B cell (primary cell): ENCODE measurements at regions not wholly inside any gene's neighbourhood (a gene's known extent, or its start where the extent isn't known, plus 50 kb on each side); places are given as distances from the start of the nearest gene placed in this dataset.

ENCODE experiments used
- ATAC-seq: fragments of 200-7000 bp; cut with Tn5 transposase; one replicate; pipeline ENCODE4 v1.10.0; 2021; ENCODE audit warnings: low read depth, mild to moderate bottlenecking, moderate number of reproducible peaks, moderate library complexity
- CTCF ChIA-PET: fragments of 350-600 bp; sonication (Branson Sonifier 250); formaldehyde crosslinking; loops from one replicate; lab custom pipeline; 2021; ENCODE audit warnings: antibody characterized with exemption, inconsistent platforms; lab: Charles Lee
- POLR2A ChIA-PET: fragments of 350-600 bp; sonication (Branson Sonifier 250); formaldehyde crosslinking; loops from one replicate; lab custom pipeline; 2021; ENCODE audit warnings: antibody characterized with exemption; lab: Charles Lee
- DNase-seq: peaks from one replicate; pipeline ENCODE4 v3.0.0; 2013
- H2AFZ ChIP-seq: 2 replicates; pipeline ENCODE4 v1.6.1; 2012; ENCODE audit warnings: mild to moderate bottlenecking, low read depth, low read length; ENCODE audit not compliant: insufficient read depth, poor library complexity, severe bottlenecking
- H3K27ac ChIP-seq, 2 donors: 1 replicate in 1 of 2; 2 replicates in 1 of 2; pipeline ENCODE4 v1.5.1; 2012 to 2013; ENCODE audit warnings: low read length in 2 of 2, mild to moderate bottlenecking in 2 of 2, moderate library complexity in 1 of 2
- H3K27me3 ChIP-seq, 4 experiments: fragments of 200-600 bp in 1 of 4; sonication (generic) in 1 of 4; replicated peaks in 1 of 4; 1 replicate in 2 of 4; 2 replicates in 2 of 4; pipeline versions ENCODE4 v1.6.1 to v1.7.0; 2013 to 2016; ENCODE audit warnings: low read length in 3 of 4, mild to moderate bottlenecking in 2 of 4, mixed read lengths in 1 of 4, moderate library complexity in 1 of 4; ENCODE audit not compliant: insufficient read depth in 4 of 4, control insufficient read depth in 3 of 4; ENCODE audit errors: control extremely low read depth in 1 of 4
- H3K36me3 ChIP-seq, 2 experiments: replicated peaks in 1 of 2; 1 replicate in 1 of 2; 2 replicates in 1 of 2; pipeline versions ENCODE4 v1.6.1 to v1.7.1; 2013; ENCODE audit warnings: low read length in 1 of 2; ENCODE audit not compliant: insufficient read depth in 2 of 2, control insufficient read depth in 1 of 2; ENCODE audit errors: control extremely low read depth in 1 of 2, extremely low read depth in 1 of 2
- H3K4me1 ChIP-seq, 2 donors: fragments of 200-600 bp in 1 of 2; sonication (generic) in 1 of 2; 1 replicate in 1 of 2; 2 replicates in 1 of 2; pipeline versions ENCODE4 v1.5.1 to v1.6.1; 2013 to 2017; ENCODE audit warnings: low read length in 2 of 2; ENCODE audit not compliant: control insufficient read depth in 2 of 2, insufficient read depth in 2 of 2
- H3K4me2 ChIP-seq: replicated peaks from 2 replicates; pipeline ENCODE3; 2012; ENCODE audit warnings: mild to moderate bottlenecking, low read depth, low read length; ENCODE audit not compliant: poor library complexity, severe bottlenecking
- H3K4me3 ChIP-seq, 5 experiments: fragments of 200-600 bp in 1 of 5; sonication (generic) in 1 of 5; 1 replicate in 3 of 5; 2 replicates in 2 of 5; pipeline versions ENCODE4 v1.5.1 to v1.7.0; 2011 to 2016; ENCODE audit warnings: low read length in 4 of 5, mild to moderate bottlenecking in 4 of 5, low read depth in 2 of 5, control low read depth in 1 of 5, moderate library complexity in 1 of 5; ENCODE audit not compliant: insufficient read depth in 1 of 5; ENCODE audit errors: control extremely low read depth in 1 of 5, extremely low read depth in 1 of 5
- H3K79me2 ChIP-seq: fragments of 200-600 bp; sonication (generic); one replicate; pipeline ENCODE4 v1.6.0; 2016; ENCODE audit warnings: low read length; ENCODE audit not compliant: control insufficient read depth, insufficient read depth
- H3K9ac ChIP-seq: fragments of 200-600 bp; sonication (generic); 2 replicates; pipeline ENCODE4 v1.6.1; 2017; ENCODE audit warnings: mild to moderate bottlenecking, low read length, moderate library complexity
- H3K9me3 ChIP-seq, 3 donors: one replicate each; pipeline versions ENCODE4 v1.6.1 to v1.7.1; 2013; ENCODE audit warnings: low read length in 2 of 3; ENCODE audit not compliant: control insufficient read depth in 2 of 3, insufficient read depth in 1 of 3; ENCODE audit errors: control extremely low read depth in 1 of 3
- H4K20me1 ChIP-seq: 2 replicates; pipeline ENCODE4 v1.6.0; 2012; ENCODE audit warnings: mild to moderate bottlenecking, low read length; ENCODE audit not compliant: insufficient read depth, control insufficient read depth, poor library complexity, severe bottlenecking
- H3K27ac Mint-ChIP-seq: one replicate; pipeline ENCODE4 v1.8.0; 2021; ENCODE audit warnings: mixed read lengths
- H3K27me3 Mint-ChIP-seq: one replicate; pipeline ENCODE4 v1.8.0; 2021; ENCODE audit warnings: mixed read lengths
- H3K4me1 Mint-ChIP-seq: one replicate; pipeline ENCODE4 v1.8.0; 2021; ENCODE audit warnings: mixed read lengths
- H3K4me3 Mint-ChIP-seq: one replicate; pipeline ENCODE4 v1.8.0; 2021; ENCODE audit warnings: mixed read lengths
- H3K9me3 Mint-ChIP-seq: one replicate; pipeline ENCODE4 v1.8.0; 2022; ENCODE audit warnings: mixed read lengths; ENCODE audit not compliant: insufficient read depth
- EZH2 ChIP-seq: IDR thresholded peaks from 2 replicates; pipeline ENCODE4 v1.6.1; 2012; ENCODE audit warnings: borderline replicate concordance, low read depth, mild to moderate bottlenecking, moderate library complexity, low read length; ENCODE audit not compliant: insufficient read depth, poor library complexity, severe bottlenecking
- WGBS: methylation state at CpG from one replicate; pipeline ENCODE4 v1.1.5; 2013; ENCODE audit warnings: missing lambda C conversion rate; ENCODE audit not compliant: insufficient coverage; 5-methylcytosine and 5-hydroxymethylcytosine counted together
- intact Hi-C: fragments of 100-400 bp; cut with micrococcal nuclease; formaldehyde crosslinking; loops from one replicate; pipeline ENCODE4 v1.10.0; 2022
- TF ChIP-seq, protein P1 (sequence below): fragments of 200-600 bp; IDR thresholded peaks from one replicate; pipeline ENCODE4 v1.8.0; 2022; ENCODE audit warnings: antibody characterized with exemption, mild to moderate bottlenecking

GRCh38 chr21:19402870-19403269, 999.3 kb upstream of the TMPRSS15 start:
- ATAC-seq, result no peak
- H2AFZ ChIP-seq, result no peak overlapping the region
- POLR2A ChIA-PET, result no interaction called here

GRCh38 chr21:19405326-19405725, 1001.7 kb upstream of the TMPRSS15 start:
- Mint-ChIP-seq H3K4me3 (no peak overlapping the region), H3K27me3 (no peaks in the 10 kb centered on the region), H3K9me3 (no peaks in the 10 kb centered on the region), H3K27ac (no peak overlapping the region), H3K4me1 (no peaks in the 10 kb centered on the region)
- no peak for DNase-seq
- no peak overlapping the region for H3K4me2 ChIP-seq
- no peak overlapping the region for H3K9ac ChIP-seq
- no peak overlapping the region for H3K27ac ChIP-seq
- no CpG with 5 or more reads among the region's 2 CpGs for WGBS
- no peaks in the 10 kb centered on the region for H3K79me2 ChIP-seq
- TF ChIP-seq, protein P1, sequence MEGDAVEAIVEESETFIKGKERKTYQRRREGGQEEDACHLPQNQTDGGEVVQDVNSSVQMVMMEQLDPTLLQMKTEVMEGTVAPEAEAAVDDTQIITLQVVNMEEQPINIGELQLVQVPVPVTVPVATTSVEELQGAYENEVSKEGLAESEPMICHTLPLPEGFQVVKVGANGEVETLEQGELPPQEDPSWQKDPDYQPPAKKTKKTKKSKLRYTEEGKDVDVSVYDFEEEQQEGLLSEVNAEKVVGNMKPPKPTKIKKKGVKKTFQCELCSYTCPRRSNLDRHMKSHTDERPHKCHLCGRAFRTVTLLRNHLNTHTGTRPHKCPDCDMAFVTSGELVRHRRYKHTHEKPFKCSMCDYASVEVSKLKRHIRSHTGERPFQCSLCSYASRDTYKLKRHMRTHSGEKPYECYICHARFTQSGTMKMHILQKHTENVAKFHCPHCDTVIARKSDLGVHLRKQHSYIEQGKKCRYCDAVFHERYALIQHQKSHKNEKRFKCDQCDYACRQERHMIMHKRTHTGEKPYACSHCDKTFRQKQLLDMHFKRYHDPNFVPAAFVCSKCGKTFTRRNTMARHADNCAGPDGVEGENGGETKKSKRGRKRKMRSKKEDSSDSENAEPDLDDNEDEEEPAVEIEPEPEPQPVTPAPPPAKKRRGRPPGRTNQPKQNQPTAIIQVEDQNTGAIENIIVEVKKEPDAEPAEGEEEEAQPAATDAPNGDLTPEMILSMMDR, result no peak
- no peak for TF ChIP-seq EZH2
- no peaks in the 10 kb centered on the region for H3K36me3 ChIP-seq
- H3K4me1 ChIP-seq, result no peaks in the 10 kb centered on the region
- H4K20me1 ChIP-seq, result no peaks in the 10 kb centered on the region
- POLR2A ChIA-PET, result no interaction called here
- intact Hi-C loops, result no loop called here
- H2AFZ ChIP-seq, result no peak overlapping the region
- CTCF ChIA-PET, result no interaction called here
- H3K27me3 ChIP-seq, result no peaks in the 10 kb centered on the region
- no peak for ATAC-seq
- H3K9me3 ChIP-seq, result no peaks in the 10 kb centered on the region
- H3K4me3 ChIP-seq, result no peak overlapping the region

More at GRCh38 chr21:19402870-19403269, 999.3 kb upstream of the TMPRSS15 start:
- H3K36me3 ChIP-seq, result no peaks in the 10 kb centered on the region
- no peaks in the 10 kb centered on the region for H4K20me1 ChIP-seq
- Mint-ChIP-seq H3K27me3 (no peaks in the 10 kb centered on the region), H3K27ac (no peak overlapping the region), H3K9me3 (no peaks in the 10 kb centered on the region), H3K4me3 (no peak overlapping the region), H3K4me1 (no peaks in the 10 kb centered on the region)
- no peak for DNase-seq
- no peak overlapping the region for H3K4me2 ChIP-seq
- H3K9ac ChIP-seq, result no peak overlapping the region
- no peaks in the 10 kb centered on the region for H3K9me3 ChIP-seq
- no peak overlapping the region for H3K4me3 ChIP-seq
- H3K79me2 ChIP-seq, result no peaks in the 10 kb centered on the region
- no peaks in the 10 kb centered on the region for H3K27me3 ChIP-seq
- intact Hi-C loops, result no loop called here
- CTCF ChIA-PET, result no interaction called here
- H3K4me1 ChIP-seq, result no peaks in the 10 kb centered on the region
- H3K27ac ChIP-seq, result no peak overlapping the region
- no peak for TF ChIP-seq EZH2
- TF ChIP-seq, protein P1, result no peak
